ENCODE measurements at regions not wholly inside any gene's neighbourhood (a gene's known extent, or its start where the extent isn't known, plus 50 kb on each side); places are given as distances from the start of the nearest gene placed in this dataset.

- DNase-seq (ENCODE audit: low spot score) (no peak), ATAC-seq (no peak)
- peaks cover 7% of the 10 kb centered on the region for H3K9me3 Mint-ChIP-seq
- TF ChIP-seq CREB1 (CRISPR knock-in tag; IDR thresholded peaks at IDR 0.05) (no peak), ETV6 (CRISPR knock-in tag; IDR thresholded peaks at IDR 0.05) (no peak), ZNF317 (CRISPR knock-in tag; IDR thresholded peaks at IDR 0.05; ENCODE audit: borderline replicate concordance, low read depth) (no peak)
- POLR2A ChIA-PET = no interaction called here
- CTCF ChIA-PET = interaction anchor here (1.5 kb wide), 1 partner anchor 25 kb away, joined by 3 read pairs; no protein-coding TSS in a partner anchor
- H3K36me3 Mint-ChIP-seq = peaks cover 16% of the 10 kb centered on the region
- 0 out of 2 replicates have a peak overlapping the region, but pooled peaks have one; percentile 13 for H3K27ac Mint-ChIP-seq
- H3K4me3 Mint-ChIP-seq = no peak overlapping the region
- peaks cover 3% of the 10 kb centered on the region; the same call in 1 of the 2 replicates for H3K4me1 Mint-ChIP-seq
- H3K27me3 Mint-ChIP-seq (ENCODE audit: low read depth) = no peaks in the 10 kb centered on the region
Observed at GRCh38 chr2:185466915-185467314, 271.7 kb upstream of the FSIP2 start.

- H3K4me1 Mint-ChIP-seq = peaks cover 11% of the 10 kb centered on the region
- no peak for DNase-seq (ENCODE audit: low spot score)
- ChIA-PET CTCF (no interaction called here), POLR2A (no interaction called here)
- H3K27ac Mint-ChIP-seq = no peak overlapping the region
- peaks cover 5% of the 10 kb centered on the region for H3K9me3 Mint-ChIP-seq
- no peaks in the 10 kb centered on the region for H3K27me3 Mint-ChIP-seq (ENCODE audit: low read depth)
- H3K4me3 Mint-ChIP-seq = no peak overlapping the region
- peaks cover 20% of the 10 kb centered on the region for H3K36me3 Mint-ChIP-seq
- TF ChIP-seq ZNF671 (CRISPR knock-in tag; IDR thresholded peaks at IDR 0.05) (no peak), ZNF138 (CRISPR knock-in tag; conservative IDR thresholded peaks at IDR 0.05) (no peak), FOXJ3 (CRISPR knock-in tag; IDR thresholded peaks at IDR 0.05; ENCODE audit: borderline replicate concordance) (no peak), MAX (CRISPR knock-in tag; IDR thresholded peaks at IDR 0.05) (no peak), ZNF512 (CRISPR knock-in tag; IDR thresholded peaks at IDR 0.05; ENCODE audit: borderline replicate concordance) (no peak), PRDM15 (CRISPR knock-in tag; IDR thresholded peaks at IDR 0.05) (no peak), RORB (CRISPR knock-in tag; IDR thresholded peaks at IDR 0.05) (no peak), ZNF232 (CRISPR knock-in tag; IDR thresholded peaks at IDR 0.05) (no peak)
- ATAC-seq = no peak
Observed at GRCh38 chr2:185471441-185471840, 267.2 kb upstream of the FSIP2 start.

- Mint-ChIP-seq H3K4me3 (no peak overlapping the region), H3K4me1 (peaks cover 21% of the 10 kb centered on the region), H3K9me3 (peaks cover 5% of the 10 kb centered on the region), H3K36me3 (peaks cover 12% of the 10 kb centered on the region), H3K27ac (no peak overlapping the region), H3K27me3 (ENCODE audit: low read depth) (no peaks in the 10 kb centered on the region)
- no peak for DNase-seq (ENCODE audit: low spot score)
- POLR2A ChIA-PET = no interaction called here
- CTCF ChIA-PET = no interaction called here
- no peak; the same call in 1 of the 2 replicates for ATAC-seq
- TF ChIP-seq ZNF423 (CRISPR knock-in tag; IDR thresholded peaks at IDR 0.05) (peak; percentile 57), ZNF219 (CRISPR knock-in tag; IDR thresholded peaks at IDR 0.05; ENCODE audit: borderline replicate concordance) (no peak), FOXP1 (CRISPR knock-in tag; IDR thresholded peaks at IDR 0.05; ENCODE audit: borderline replicate concordance) (no peak), FOXP4 (CRISPR knock-in tag; IDR thresholded peaks at IDR 0.05) (no peak), CTCF (IDR thresholded peaks at IDR 0.05) (no peak), MAX (CRISPR knock-in tag; IDR thresholded peaks at IDR 0.05) (no peak), PREB (CRISPR knock-in tag; IDR thresholded peaks at IDR 0.05; ENCODE audit: borderline replicate concordance) (no peak)
Observed at GRCh38 chr2:185472574-185472973, 266.0 kb upstream of the FSIP2 start.
